Panc1 (cell line): ENCODE measurements at regions not wholly inside any gene's neighbourhood (a gene's known extent, or its start where the extent isn't known, plus 50 kb on each side); places are given as distances from the start of the nearest gene placed in this dataset.

ENCODE experiments used
- ATAC-seq: fragments of 200-7000 bp; cut with Tn5 transposase; 2 replicates; pipeline ENCODE4 v1.9.1; 2020; ENCODE audit warnings: mild to moderate bottlenecking, moderate library complexity
- BruUV-seq: library from RNA; stranded (reverse); fragments of 400-500 nt; replicated peaks from 2 replicates; lab custom pipeline; 2021; lab: Mats Ljungman, UMichigan
- CTCF ChIA-PET: fragments of 300-600 bp; sonication (Branson Sonifier 250); formaldehyde crosslinking; loops from one replicate; lab custom pipeline; 2022; ENCODE audit warnings: antibody characterized with exemption; lab: Charles Lee
- POLR2A ChIA-PET: fragments of 300-600 bp; sonication (Branson Sonifier 250); formaldehyde crosslinking; loops from one replicate; lab custom pipeline; 2022; ENCODE audit warnings: antibody characterized with exemption; lab: Charles Lee
- DNase-seq: peaks from one replicate; pipeline ENCODE4 v3.0.0-alpha.2; 2010; ENCODE audit warnings: low read depth, low spot score
- H3K27ac ChIP-seq: 2 replicates; pipeline ENCODE4 v1.5.1; 2011; ENCODE audit warnings: mild to moderate bottlenecking, low read length, inconsistent platforms
- H3K27me3 ChIP-seq: fragments of 200-500 bp; sonication (Bioruptor generic); 2 replicates; pipeline ENCODE4 v1.6.0; 2014; ENCODE audit warnings: low read length, inconsistent platforms; ENCODE audit not compliant: control insufficient read depth, insufficient read depth
- H3K36me3 ChIP-seq: fragments of 200-500 bp; sonication (Bioruptor generic); 2 replicates; pipeline ENCODE4 v1.5.1; 2014; ENCODE audit warnings: inconsistent platforms, mild to moderate bottlenecking, low read length, moderate library complexity; ENCODE audit not compliant: control insufficient read depth, insufficient read depth
- H3K4me1 ChIP-seq: 2 replicates; pipeline ENCODE4 v1.5.1; 2011; ENCODE audit warnings: inconsistent platforms, mild to moderate bottlenecking, low read length, moderate library complexity; ENCODE audit not compliant: control insufficient read depth, insufficient read depth
- H3K4me3 ChIP-seq, 2 experiments: 2 replicates each; pipeline ENCODE4 v1.5.1; 2011 to 2012; ENCODE audit warnings: low read depth in 2 of 2, low read length in 2 of 2, mild to moderate bottlenecking in 2 of 2, inconsistent platforms in 1 of 2, moderate library complexity in 1 of 2
- H3K9me3 ChIP-seq: fragments of 200-500 bp; sonication (Bioruptor generic); 2 replicates; pipeline ENCODE4 v1.5.1; 2014; ENCODE audit warnings: low read depth, mild to moderate bottlenecking, inconsistent platforms, low read length, moderate library complexity; ENCODE audit not compliant: control insufficient read depth, insufficient read depth
- POLR2AphosphoS5 ChIP-seq: IDR thresholded peaks from 2 replicates; pipeline ENCODE4 v1.6.1; 2012; ENCODE audit warnings: mild to moderate bottlenecking, low read depth, low read length, moderate library complexity
- REST ChIP-seq, 2 experiments: IDR thresholded peaks; 2 replicates each; pipeline ENCODE4 v1.6.1; 2011 to 2012; ENCODE audit warnings: low read depth in 2 of 2, control low read depth in 1 of 2, low read length in 1 of 2, mild to moderate bottlenecking in 1 of 2, moderate library complexity in 1 of 2; ENCODE audit not compliant: insufficient read depth in 1 of 2
- SIN3A ChIP-seq: IDR thresholded peaks from 2 replicates; pipeline ENCODE4 v1.6.1; 2012; ENCODE audit warnings: low read depth, mild to moderate bottlenecking, low read length, moderate library complexity, borderline replicate concordance; ENCODE audit not compliant: insufficient read depth
- TCF7L2 ChIP-seq: IDR thresholded peaks from 2 replicates; pipeline ENCODE4 v1.6.1; 2011; ENCODE audit warnings: mild to moderate bottlenecking, low read depth, low read length, inconsistent platforms
- in situ Hi-C: cut with HindIII; loops from 2 replicates; pipeline ENCODE4 v1.10.0; 2016; ENCODE audit warnings: low sequenced_read_pairs, low pct_unique_long_range_greater_than_20kb
- intact Hi-C: fragments of 100-400 bp; cut with micrococcal nuclease; formaldehyde crosslinking; loops from one replicate; pipeline ENCODE4 v1.10.0; 2022; ENCODE audit not compliant: unreplicated experiment
- TF ChIP-seq, protein P1 (sequence below): fragments of 450-650 bp; IDR thresholded peaks from 2 replicates; pipeline ENCODE4 v1.5.1; 2017; ENCODE audit warnings: mild to moderate bottlenecking

DNA sequence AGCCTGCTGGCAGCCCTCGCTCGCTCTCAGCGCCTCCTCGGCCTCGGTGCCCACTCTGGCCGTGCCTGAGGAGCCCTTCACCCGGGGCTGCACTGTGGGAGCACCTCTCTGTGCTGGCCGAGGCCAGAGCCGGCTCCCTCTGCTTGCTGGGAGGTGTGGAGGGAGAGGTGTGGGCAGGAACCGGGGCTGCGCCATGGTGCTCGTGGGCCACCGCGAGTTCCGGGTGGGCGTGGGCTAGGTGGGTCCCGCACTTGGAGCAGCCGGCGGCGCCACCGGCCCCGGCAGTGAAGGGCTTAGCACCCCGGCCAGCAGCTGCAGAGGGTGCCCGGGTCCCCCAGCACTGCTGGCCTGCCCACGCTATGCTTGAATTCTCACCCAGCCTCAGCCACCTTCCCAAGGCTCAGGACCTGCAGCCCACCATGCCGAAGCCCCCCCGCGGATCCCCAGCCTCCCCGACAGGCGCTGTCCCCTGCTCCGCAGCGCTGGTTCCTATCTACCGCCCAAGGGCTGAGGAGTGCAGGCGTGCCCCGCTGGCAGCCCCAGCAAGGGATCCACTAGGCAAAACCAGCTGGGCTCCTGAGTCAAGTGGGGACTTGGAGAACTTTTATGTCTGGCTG, 863.3 kb downstream of the IGSF11 start:
- ChIA-PET CTCF (no interaction called here), POLR2A (no interaction called here)

GRCh38 chr3:118180853-118181252, 853.8 kb downstream of the IGSF11 start:
- CTCF ChIA-PET = no interaction called here
- Histone ChIP-seq H3K4me3 (no peak overlapping the region), H3K36me3 (no peaks in the 10 kb centered on the region), H3K9me3 (no peaks in the 10 kb centered on the region), H3K4me1 (no peaks in the 10 kb centered on the region), H3K27ac (no peak overlapping the region), H3K27me3 (no peaks in the 10 kb centered on the region)
- no TSS peak for BruUV-seq
- ATAC-seq (no peak), DNase-seq (no peak)
- POLR2A ChIA-PET = no interaction called here
- intact Hi-C loops = no loop called here
- in situ Hi-C loops = no loop called here
- TF ChIP-seq TCF7L2 = no peak
- no peak for TF ChIP-seq POLR2AphosphoS5
- TF ChIP-seq, protein P1, sequence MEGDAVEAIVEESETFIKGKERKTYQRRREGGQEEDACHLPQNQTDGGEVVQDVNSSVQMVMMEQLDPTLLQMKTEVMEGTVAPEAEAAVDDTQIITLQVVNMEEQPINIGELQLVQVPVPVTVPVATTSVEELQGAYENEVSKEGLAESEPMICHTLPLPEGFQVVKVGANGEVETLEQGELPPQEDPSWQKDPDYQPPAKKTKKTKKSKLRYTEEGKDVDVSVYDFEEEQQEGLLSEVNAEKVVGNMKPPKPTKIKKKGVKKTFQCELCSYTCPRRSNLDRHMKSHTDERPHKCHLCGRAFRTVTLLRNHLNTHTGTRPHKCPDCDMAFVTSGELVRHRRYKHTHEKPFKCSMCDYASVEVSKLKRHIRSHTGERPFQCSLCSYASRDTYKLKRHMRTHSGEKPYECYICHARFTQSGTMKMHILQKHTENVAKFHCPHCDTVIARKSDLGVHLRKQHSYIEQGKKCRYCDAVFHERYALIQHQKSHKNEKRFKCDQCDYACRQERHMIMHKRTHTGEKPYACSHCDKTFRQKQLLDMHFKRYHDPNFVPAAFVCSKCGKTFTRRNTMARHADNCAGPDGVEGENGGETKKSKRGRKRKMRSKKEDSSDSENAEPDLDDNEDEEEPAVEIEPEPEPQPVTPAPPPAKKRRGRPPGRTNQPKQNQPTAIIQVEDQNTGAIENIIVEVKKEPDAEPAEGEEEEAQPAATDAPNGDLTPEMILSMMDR = no peak
- no peak for TF ChIP-seq SIN3A
- TF ChIP-seq REST (IDR thresholded peaks at IDR 0.05; ENCODE audit: insufficient read depth in 1 of 2, low read depth in 2 of 2, low read length in 1 of 2) = no peak

More for the DNA sequence above, 863.3 kb downstream of the IGSF11 start:
- DNase-seq (no peak), ATAC-seq (no peak)
- Histone ChIP-seq H3K36me3 (no peaks in the 10 kb centered on the region), H3K4me3 (no peak overlapping the region), H3K27me3 (no peaks in the 10 kb centered on the region), H3K9me3 (no peaks in the 10 kb centered on the region), H3K4me1 (no peaks in the 10 kb centered on the region), H3K27ac (no peak overlapping the region)
- TF ChIP-seq REST (IDR thresholded peaks at IDR 0.05; ENCODE audit: insufficient read depth in 1 of 2, low read depth in 2 of 2, low read length in 1 of 2) = no peak
- TF ChIP-seq TCF7L2 = no peak
- TF ChIP-seq POLR2AphosphoS5 = no peak
- TF ChIP-seq, protein P1 = no peak
- TF ChIP-seq SIN3A = no peak
- intact Hi-C loops = no loop called here
- BruUV-seq = no TSS peak
- in situ Hi-C loops = no loop called here
